GM12872 (cell line): ENCODE measurements at regions not wholly inside any gene's neighbourhood (a gene's known extent, or its start where the extent isn't known, plus 50 kb on each side); places are given as distances from the start of the nearest gene placed in this dataset.

Experiments
- TF ChIP-seq, protein P1 (sequence below): IDR thresholded peaks from 3 replicates; pipeline ENCODE4 v1.5.1; 2011; ENCODE audit warnings: low read depth, mild to moderate bottlenecking, low read length, moderate library complexity; ENCODE audit not compliant: insufficient read depth

DNA sequence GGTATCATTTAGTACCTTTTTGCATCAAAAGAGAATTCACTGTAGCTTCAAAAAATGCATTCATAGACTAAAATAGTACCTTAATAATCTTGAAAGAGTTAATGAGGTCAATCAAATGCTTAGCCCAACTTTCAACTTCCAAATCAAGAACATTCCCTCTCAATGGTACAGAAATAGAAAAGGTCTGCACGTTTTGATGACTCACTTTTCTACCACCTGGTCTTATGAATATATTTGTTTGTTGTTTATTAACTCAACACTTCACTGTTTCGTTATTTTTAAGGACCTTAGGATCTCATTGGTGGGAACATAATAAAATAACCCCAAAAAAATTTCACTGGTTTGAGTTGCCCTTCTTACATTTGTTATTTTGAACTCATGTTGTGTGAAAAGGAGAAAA lies 229.5 kb downstream of the MEF2C start:
- TF ChIP-seq, protein P1, sequence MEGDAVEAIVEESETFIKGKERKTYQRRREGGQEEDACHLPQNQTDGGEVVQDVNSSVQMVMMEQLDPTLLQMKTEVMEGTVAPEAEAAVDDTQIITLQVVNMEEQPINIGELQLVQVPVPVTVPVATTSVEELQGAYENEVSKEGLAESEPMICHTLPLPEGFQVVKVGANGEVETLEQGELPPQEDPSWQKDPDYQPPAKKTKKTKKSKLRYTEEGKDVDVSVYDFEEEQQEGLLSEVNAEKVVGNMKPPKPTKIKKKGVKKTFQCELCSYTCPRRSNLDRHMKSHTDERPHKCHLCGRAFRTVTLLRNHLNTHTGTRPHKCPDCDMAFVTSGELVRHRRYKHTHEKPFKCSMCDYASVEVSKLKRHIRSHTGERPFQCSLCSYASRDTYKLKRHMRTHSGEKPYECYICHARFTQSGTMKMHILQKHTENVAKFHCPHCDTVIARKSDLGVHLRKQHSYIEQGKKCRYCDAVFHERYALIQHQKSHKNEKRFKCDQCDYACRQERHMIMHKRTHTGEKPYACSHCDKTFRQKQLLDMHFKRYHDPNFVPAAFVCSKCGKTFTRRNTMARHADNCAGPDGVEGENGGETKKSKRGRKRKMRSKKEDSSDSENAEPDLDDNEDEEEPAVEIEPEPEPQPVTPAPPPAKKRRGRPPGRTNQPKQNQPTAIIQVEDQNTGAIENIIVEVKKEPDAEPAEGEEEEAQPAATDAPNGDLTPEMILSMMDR = no peak

DNA sequence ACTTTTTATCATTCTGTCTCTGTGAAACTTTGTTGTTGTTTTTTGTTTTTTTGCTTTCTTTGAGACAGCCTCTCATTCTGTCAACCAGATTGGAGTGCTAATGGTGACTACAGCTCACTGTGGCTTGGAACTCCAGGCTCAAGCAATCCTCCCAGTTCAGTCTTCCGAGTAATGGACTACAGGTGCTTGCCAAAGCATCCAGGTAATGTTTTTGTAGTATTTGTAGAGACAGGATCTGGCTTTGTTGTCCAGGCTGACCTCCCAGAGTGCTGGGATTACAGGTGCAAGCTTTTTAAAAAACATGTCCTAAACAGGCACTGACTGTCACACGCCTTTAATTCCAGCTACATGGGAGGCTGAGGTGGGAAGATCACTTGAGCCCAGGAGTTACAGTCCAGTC lies 235.1 kb downstream of the MEF2C start:
- TF ChIP-seq, protein P1 = no peak

DNA sequence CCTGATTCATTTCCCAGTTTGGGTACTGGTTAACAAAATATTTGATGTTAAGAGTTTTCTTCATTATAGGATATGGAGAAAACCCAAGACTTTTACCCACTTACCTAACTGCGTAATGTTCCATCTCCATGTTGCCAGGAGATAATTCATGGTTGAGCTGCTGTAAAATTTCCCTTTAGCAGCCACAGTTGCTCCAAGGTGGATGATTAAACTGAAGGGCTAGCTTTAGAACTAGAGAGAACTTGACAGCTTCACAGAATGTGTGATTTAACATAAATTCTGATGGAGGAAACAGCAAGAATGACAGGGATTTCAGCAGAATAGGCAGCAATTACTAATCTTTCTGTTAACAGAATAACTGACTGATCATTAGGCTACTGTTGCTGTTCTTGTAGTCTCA lies 236.1 kb downstream of the MEF2C start:
- TF ChIP-seq, protein P1 = no peak

DNA sequence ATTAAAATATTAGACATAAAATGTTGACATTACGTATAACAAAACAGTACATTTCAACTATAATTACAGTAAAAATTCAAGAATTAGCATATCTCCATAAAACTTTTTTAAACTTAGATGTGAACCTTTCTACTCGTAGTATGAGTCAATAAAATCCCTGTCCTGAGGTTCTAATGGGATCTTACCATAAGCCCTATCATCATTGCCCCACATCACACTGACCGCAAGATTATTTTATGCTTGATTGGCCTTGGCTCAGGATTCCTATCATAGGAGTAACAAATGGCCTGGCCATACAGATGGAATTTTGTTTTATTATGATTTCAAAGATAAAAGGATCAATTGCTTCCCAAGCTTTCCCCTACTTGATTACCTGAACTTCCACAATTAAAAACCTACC lies 238.3 kb downstream of the MEF2C start:
- TF ChIP-seq, protein P1 = no peak

DNA sequence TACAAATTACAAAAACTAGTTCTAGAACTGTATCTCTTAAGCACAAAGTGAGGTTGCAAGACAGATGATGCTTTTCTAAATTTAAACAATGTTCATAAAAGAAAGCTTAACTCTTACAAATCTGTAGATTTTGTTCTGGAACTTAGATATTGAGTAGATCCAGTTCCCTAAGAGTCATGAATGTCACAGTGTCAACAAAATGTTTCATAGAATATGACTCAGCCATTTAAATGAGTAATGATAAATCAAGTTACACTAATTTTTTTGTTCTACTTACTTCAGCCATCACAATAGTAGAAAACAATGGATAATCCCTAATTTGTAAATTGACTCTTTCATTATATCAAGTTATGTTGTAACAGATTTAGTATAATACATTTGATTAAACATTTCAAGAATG lies 239.7 kb downstream of the MEF2C start:
- TF ChIP-seq, protein P1 = no peak

DNA sequence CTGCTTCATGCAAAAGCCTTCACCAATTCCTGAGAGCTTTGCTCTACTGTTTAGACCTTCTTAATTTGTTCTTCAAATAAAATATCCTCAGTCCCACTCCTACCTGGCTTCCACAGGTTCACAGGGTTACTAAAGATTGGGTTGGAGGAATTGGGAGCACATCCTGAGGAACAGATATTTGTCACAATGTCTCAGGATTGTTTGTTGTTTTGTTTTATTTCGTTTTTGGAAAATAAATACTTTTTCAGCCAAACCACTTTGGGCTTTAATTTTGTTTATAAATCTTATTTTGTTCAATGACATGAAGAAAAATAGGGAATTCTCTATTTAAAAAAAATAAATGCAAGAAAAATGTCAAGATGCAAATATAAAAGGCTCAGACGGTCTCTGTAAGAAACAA lies 249.0 kb downstream of the MEF2C start:
- TF ChIP-seq, protein P1 = no peak

DNA sequence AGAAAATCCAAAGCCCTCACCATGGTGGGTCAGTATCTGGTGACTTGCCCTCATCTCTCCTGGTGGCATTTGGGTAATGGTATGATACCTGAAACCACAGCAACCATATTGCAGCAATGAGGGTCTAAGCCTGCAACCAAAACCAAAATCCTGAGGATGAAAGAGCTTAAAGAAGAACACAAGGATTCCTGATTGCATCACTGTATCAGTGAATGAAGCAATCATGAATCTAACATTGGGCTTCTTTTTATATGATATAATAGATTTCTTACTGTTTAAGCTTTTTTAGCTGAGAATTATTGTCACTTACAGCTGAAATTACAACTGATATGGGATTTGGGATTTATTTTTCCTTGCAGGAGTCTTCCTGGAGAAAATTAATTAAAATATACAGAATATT lies 269.9 kb downstream of the MEF2C start:
- TF ChIP-seq, protein P1 = no peak

DNA sequence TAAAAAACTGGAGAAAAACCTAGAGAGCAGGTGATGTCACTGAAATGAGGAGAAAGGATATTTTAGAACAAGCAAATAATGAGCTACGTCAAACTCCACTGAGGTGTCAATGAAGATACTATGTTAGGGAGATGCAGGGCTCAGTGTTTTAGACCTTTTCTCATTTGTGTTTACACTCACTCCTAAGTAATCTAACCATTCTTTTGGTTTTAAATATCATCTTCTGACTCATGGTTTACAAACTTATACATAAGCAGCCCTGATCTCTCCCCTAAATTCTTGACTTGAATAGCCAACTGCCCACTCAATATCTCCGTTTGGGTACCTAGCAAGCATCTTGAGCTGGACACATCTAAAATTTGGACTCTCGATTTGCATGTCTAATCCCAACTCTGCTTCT lies 272.4 kb downstream of the MEF2C start:
- TF ChIP-seq, protein P1 = no peak
